GM13976 (cell line): ENCODE measurements at regions not wholly inside any gene's neighbourhood (a gene's known extent, or its start where the extent isn't known, plus 50 kb on each side); places are given as distances from the start of the nearest gene placed in this dataset.

ENCODE experiments used
- DNase-seq: peaks from one replicate; pipeline ENCODE4 v3.0.0; 2012; ENCODE audit warnings: low spot score
- CTCF ChIP-seq: IDR thresholded peaks from 2 replicates; pipeline ENCODE4 v1.5.1; 2012; ENCODE audit warnings: borderline replicate concordance, mild to moderate bottlenecking; ENCODE audit not compliant: insufficient read depth; ENCODE audit errors: extremely low read depth, missing control alignments, control extremely low read depth
- in situ Hi-C: fragments of 300-500 bp; cut with MboI; formaldehyde crosslinking; loops from one replicate; pipeline ENCODE4 v1.12.0; 2022; ENCODE audit warnings: low sequenced_read_pairs, mixed read lengths, inconsistent platforms; ENCODE audit not compliant: unreplicated experiment

GRCh38 chr2:100666996-100667395 lies 104.2 kb downstream of the PDCL3 start:
- no peak for TF ChIP-seq CTCF
- in situ Hi-C loops, result no loop called here

GRCh38 chr2:100667801-100668200 lies 105.0 kb downstream of the PDCL3 start:
- in situ Hi-C loops, result no loop called here
- DNase-seq, result no peak
- no peak for TF ChIP-seq CTCF

More at GRCh38 chr2:100666996-100667395, 104.2 kb downstream of the PDCL3 start:
- no peak for DNase-seq

- DNase-seq, result no peak
- TF ChIP-seq CTCF, result no peak
- in situ Hi-C loops, result no loop called here
Observed at GRCh38 chr2:100670232-100670631, 107.4 kb downstream of the PDCL3 start.

- TF ChIP-seq CTCF, result no peak
- in situ Hi-C loops, result no loop called here
- no peak for DNase-seq
Observed at GRCh38 chr2:100673115-100673514, 110.3 kb downstream of the PDCL3 start.

- in situ Hi-C loops, result no loop called here
- TF ChIP-seq CTCF, result no peak
- DNase-seq, result no peak
Observed at GRCh38 chr2:100673691-100674485, 111.1 kb downstream of the PDCL3 start.

- no peak for TF ChIP-seq CTCF
- in situ Hi-C loops, result no loop called here
- no peak for DNase-seq
Observed at GRCh38 chr2:100674666-100675065, 111.9 kb downstream of the PDCL3 start.
